ENCODE measurements at regions not wholly inside any gene's neighbourhood (a gene's known extent, or its start where the extent isn't known, plus 50 kb on each side); places are given as distances from the start of the nearest gene placed in this dataset.

- no peak for TF ChIP-seq CTCF (IDR thresholded peaks at IDR 0.05; ENCODE audit: insufficient read depth, low read depth, low read length, missing control alignments)
- H3K4me3 ChIP-seq (ENCODE audit: low read depth, low read length) = no peak overlapping the region
- DNase-seq (ENCODE audit: low read depth) = no peak
Observed at GRCh38 chr15:98069256-98069655, 108.8 kb downstream of the ARRDC4 start.

- no peak overlapping the region for H3K4me3 ChIP-seq (ENCODE audit: low read depth, low read length)
- no peak for DNase-seq (ENCODE audit: low read depth)
Observed at GRCh38 chr15:98070137-98070536, 109.6 kb downstream of the ARRDC4 start.

GRCh38 chr15:98071786-98072185 lies 111.3 kb downstream of the ARRDC4 start:
- DNase-seq (ENCODE audit: low read depth) = no peak
- no peak for TF ChIP-seq CTCF (IDR thresholded peaks at IDR 0.05; ENCODE audit: insufficient read depth, low read depth, low read length, missing control alignments)
- H3K4me3 ChIP-seq (ENCODE audit: low read depth, low read length) = no peak overlapping the region

More at GRCh38 chr15:98070137-98070536, 109.6 kb downstream of the ARRDC4 start:
- TF ChIP-seq CTCF (IDR thresholded peaks at IDR 0.05; ENCODE audit: insufficient read depth, low read depth, low read length, missing control alignments) = no peak

- TF ChIP-seq CTCF (IDR thresholded peaks at IDR 0.05; ENCODE audit: insufficient read depth, low read depth, low read length, missing control alignments) = no peak
- DNase-seq (ENCODE audit: low read depth) = no peak
Observed at GRCh38 chr15:98075441-98075840, 114.9 kb downstream of the ARRDC4 start.

GRCh38 chr15:98076021-98076816 lies 115.7 kb downstream of the ARRDC4 start:
- TF ChIP-seq CTCF (IDR thresholded peaks at IDR 0.05; ENCODE audit: insufficient read depth, low read depth, low read length, missing control alignments) = no peak
- DNase-seq (ENCODE audit: low read depth) = no peak
- no peak overlapping the region for H3K4me3 ChIP-seq (ENCODE audit: low read depth, low read length)

More at GRCh38 chr15:98075441-98075840, 114.9 kb downstream of the ARRDC4 start:
- H3K4me3 ChIP-seq (ENCODE audit: low read depth, low read length) = no peak overlapping the region

GRCh38 chr15:98077186-98077585 lies 116.7 kb downstream of the ARRDC4 start:
- no peak for DNase-seq (ENCODE audit: low read depth)
- no peak for TF ChIP-seq CTCF (IDR thresholded peaks at IDR 0.05; ENCODE audit: insufficient read depth, low read depth, low read length, missing control alignments)
- H3K4me3 ChIP-seq (ENCODE audit: low read depth, low read length) = no peak overlapping the region

GRCh38 chr15:98080791-98081190 lies 120.3 kb downstream of the ARRDC4 start:
- H3K4me3 ChIP-seq (ENCODE audit: low read depth, low read length) = no peak overlapping the region
- no peak for DNase-seq (ENCODE audit: low read depth)
- TF ChIP-seq CTCF (IDR thresholded peaks at IDR 0.05; ENCODE audit: insufficient read depth, low read depth, low read length, missing control alignments) = no peak
